Fibroblast of lung (primary cell): ENCODE measurements at regions not wholly inside any gene's neighbourhood (a gene's known extent, or its start where the extent isn't known, plus 50 kb on each side); places are given as distances from the start of the nearest gene placed in this dataset.

Experiments
- DNase-seq, 2 donors: peaks; one replicate each; pipeline versions ENCODE4 v3.0.0 to v3.0.0-alpha.2; 2010; ENCODE audit warnings: low read depth in 2 of 2
- H2AFZ ChIP-seq: 2 replicates; pipeline ENCODE4 v1.5.1; 2012; ENCODE audit warnings: low read length, control low read depth, inconsistent platforms
- H3K27ac ChIP-seq: 2 replicates; pipeline ENCODE4 v1.5.1; 2011; ENCODE audit warnings: low read length, control low read depth; ENCODE audit not compliant: insufficient read depth
- H3K27me3 ChIP-seq: 2 replicates; pipeline ENCODE4 v1.5.1; 2011; ENCODE audit warnings: mild to moderate bottlenecking, low read length; ENCODE audit not compliant: control insufficient read depth, insufficient read depth
- H3K36me3 ChIP-seq: 2 replicates; pipeline ENCODE4 v1.5.1; 2011; ENCODE audit warnings: low read length; ENCODE audit not compliant: control insufficient read depth, insufficient read depth
- H3K4me1 ChIP-seq: 2 replicates; pipeline ENCODE4 v1.5.1; 2011; ENCODE audit warnings: low read length; ENCODE audit not compliant: control insufficient read depth, insufficient read depth; ENCODE audit errors: extremely low read depth
- H3K4me2 ChIP-seq: 2 replicates; pipeline ENCODE4 v1.5.1; 2011; ENCODE audit warnings: low read length, control low read depth; ENCODE audit not compliant: insufficient read depth; ENCODE audit errors: extremely low read depth
- H3K4me3 ChIP-seq, 4 experiments: fragments of 200-600 bp in 1 of 4; sonication (generic) in 1 of 4; replicated peaks in 1 of 4; 2 replicates each; pipeline ENCODE4 v1.5.1; 2011 to 2016; ENCODE audit warnings: low read length in 4 of 4, low read depth in 3 of 4, mild to moderate bottlenecking in 3 of 4, control low read depth in 2 of 4, inconsistent platforms in 1 of 4, mixed read lengths in 1 of 4; ENCODE audit not compliant: insufficient read depth in 1 of 4; ENCODE audit errors: control extremely low read depth in 1 of 4
- H3K79me2 ChIP-seq: 2 replicates; pipeline ENCODE4 v1.5.1; 2012; ENCODE audit warnings: mild to moderate bottlenecking, low read length, inconsistent platforms; ENCODE audit not compliant: control insufficient read depth, insufficient read depth
- H3K9ac ChIP-seq: 2 replicates; pipeline ENCODE4 v1.5.1; 2011; ENCODE audit warnings: mild to moderate bottlenecking, low read length, control low read depth; ENCODE audit not compliant: insufficient read depth
- H3K9me3 ChIP-seq: 2 replicates; pipeline ENCODE4 v1.5.1; 2012; ENCODE audit warnings: low read depth, low read length; ENCODE audit not compliant: control insufficient read depth, insufficient read depth
- H4K20me1 ChIP-seq: 2 replicates; pipeline ENCODE4 v1.5.1; 2011; ENCODE audit warnings: low read length; ENCODE audit not compliant: control insufficient read depth, insufficient read depth; ENCODE audit errors: extremely low read depth
- EZH2 ChIP-seq: IDR thresholded peaks from 2 replicates; pipeline ENCODE4 v1.5.1; 2012; ENCODE audit warnings: low read length, control low read depth, mild to moderate bottlenecking; ENCODE audit errors: missing control alignments
- TF ChIP-seq, protein P1 (sequence below), 2 donors: IDR thresholded peaks in 1 of 2; conservative IDR thresholded peaks in 1 of 2; 1 replicate in 1 of 2; 2 replicates in 1 of 2; pipeline ENCODE4 v1.5.1; 2011 to 2012; ENCODE audit warnings: low read length in 2 of 2, control low read depth in 1 of 2, inconsistent platforms in 1 of 2, low read depth in 1 of 2, mild to moderate bottlenecking in 1 of 2

GRCh38 chr11:69388661-69389060, 92.8 kb upstream of the LINC01488 start:
- H3K79me2 ChIP-seq: no peaks in the 10 kb centered on the region
- no peak overlapping the region for H3K4me3 ChIP-seq
- no peak overlapping the region for H3K27ac ChIP-seq
- H3K4me1 ChIP-seq: no peaks in the 10 kb centered on the region
- no peaks in the 10 kb centered on the region for H4K20me1 ChIP-seq
- no peaks in the 10 kb centered on the region for H3K9me3 ChIP-seq
- H3K27me3 ChIP-seq: no peaks in the 10 kb centered on the region
- H3K36me3 ChIP-seq: no peaks in the 10 kb centered on the region
- H2AFZ ChIP-seq: no peak overlapping the region
- H3K4me2 ChIP-seq: no peak overlapping the region
- TF ChIP-seq EZH2: no peak
- TF ChIP-seq, protein P1, sequence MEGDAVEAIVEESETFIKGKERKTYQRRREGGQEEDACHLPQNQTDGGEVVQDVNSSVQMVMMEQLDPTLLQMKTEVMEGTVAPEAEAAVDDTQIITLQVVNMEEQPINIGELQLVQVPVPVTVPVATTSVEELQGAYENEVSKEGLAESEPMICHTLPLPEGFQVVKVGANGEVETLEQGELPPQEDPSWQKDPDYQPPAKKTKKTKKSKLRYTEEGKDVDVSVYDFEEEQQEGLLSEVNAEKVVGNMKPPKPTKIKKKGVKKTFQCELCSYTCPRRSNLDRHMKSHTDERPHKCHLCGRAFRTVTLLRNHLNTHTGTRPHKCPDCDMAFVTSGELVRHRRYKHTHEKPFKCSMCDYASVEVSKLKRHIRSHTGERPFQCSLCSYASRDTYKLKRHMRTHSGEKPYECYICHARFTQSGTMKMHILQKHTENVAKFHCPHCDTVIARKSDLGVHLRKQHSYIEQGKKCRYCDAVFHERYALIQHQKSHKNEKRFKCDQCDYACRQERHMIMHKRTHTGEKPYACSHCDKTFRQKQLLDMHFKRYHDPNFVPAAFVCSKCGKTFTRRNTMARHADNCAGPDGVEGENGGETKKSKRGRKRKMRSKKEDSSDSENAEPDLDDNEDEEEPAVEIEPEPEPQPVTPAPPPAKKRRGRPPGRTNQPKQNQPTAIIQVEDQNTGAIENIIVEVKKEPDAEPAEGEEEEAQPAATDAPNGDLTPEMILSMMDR (conservative IDR thresholded peaks at IDR 0.05 in 1 of 2, IDR thresholded peaks at IDR 0.05 in 1 of 2; ENCODE audit: low read depth in 1 of 2, low read length in 2 of 2): no peak
- no peak for DNase-seq
- H3K9ac ChIP-seq: no peak overlapping the region

DNA sequence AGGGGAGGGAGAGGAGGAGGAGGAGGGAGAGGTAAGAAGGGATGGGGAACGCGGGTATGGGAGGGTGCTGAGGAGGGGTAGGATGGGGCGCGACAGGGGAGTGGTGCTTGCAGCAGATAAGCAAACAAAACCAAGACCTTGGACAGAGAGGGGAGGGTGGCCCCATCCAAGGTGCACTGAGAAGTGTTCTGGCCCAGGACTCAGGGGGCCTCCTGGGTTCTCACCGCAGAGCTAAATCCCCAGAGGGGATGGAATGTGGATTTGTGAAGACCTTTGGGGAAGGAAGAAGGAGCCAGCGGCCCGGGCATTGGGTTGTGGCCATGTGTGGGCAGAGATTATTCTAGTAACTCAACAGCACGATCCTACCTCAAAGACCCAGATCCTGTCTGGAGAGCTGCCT, 90.9 kb upstream of the LINC01488 start:
- Histone ChIP-seq H2AFZ (no peak overlapping the region), H3K9me3 (no peaks in the 10 kb centered on the region), H3K4me1 (peaks cover 2% of the 10 kb centered on the region), H3K27me3 (no peaks in the 10 kb centered on the region), H3K9ac (no peak overlapping the region), H3K4me3 (no peak overlapping the region), H4K20me1 (no peaks in the 10 kb centered on the region), H3K27ac (no peak overlapping the region), H3K4me2 (no peak overlapping the region), H3K79me2 (no peaks in the 10 kb centered on the region), H3K36me3 (no peaks in the 10 kb centered on the region)
- TF ChIP-seq EZH2: no peak
- TF ChIP-seq, protein P1 (conservative IDR thresholded peaks at IDR 0.05 in 1 of 2, IDR thresholded peaks at IDR 0.05 in 1 of 2; ENCODE audit: low read depth in 1 of 2, low read length in 2 of 2): no peak
- no peak for DNase-seq

DNA sequence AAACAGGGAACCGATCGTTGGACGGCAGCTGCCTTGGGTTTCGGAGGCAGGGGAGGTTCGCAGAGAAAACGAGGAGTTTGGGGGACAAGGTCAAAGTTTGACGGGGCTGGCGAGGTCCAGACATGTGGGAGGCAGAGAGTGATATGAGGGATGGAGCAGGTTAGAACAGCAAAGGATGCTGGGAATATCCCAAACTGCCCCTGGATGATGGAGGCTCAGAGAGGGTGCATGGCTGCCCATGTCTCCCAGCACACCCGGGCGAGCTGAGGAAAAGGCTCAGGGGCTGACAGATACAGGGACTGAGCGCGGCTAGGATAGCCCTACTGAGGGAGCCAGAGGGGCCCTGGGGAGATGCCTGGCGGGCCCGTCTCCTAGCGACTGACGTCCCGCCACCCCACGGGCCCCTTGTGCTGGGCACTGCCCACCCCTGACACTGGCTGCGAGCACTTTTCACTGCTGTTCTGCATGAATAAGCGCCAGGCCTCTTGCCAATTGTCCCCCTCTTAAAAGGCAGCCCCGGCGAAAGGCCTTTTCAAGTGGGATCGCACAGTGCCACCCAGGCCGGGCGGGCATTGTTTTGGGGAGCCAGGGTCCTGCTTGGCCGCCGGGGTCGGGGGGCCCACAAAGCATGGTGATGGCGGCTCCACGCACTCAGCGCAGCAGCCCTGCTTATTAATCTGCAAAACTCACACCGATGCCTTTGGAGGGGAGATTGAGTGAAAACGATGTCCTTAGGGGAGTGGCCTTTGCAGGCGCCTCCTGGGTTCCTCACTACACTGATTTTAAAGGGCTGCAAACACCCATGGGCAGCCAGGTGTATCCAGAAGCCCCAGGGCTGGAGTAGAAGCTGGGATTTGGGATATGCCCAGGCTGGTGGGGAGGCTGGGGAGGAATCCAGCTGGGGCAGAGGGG, 90.0 kb upstream of the LINC01488 start:
- TF ChIP-seq EZH2: no peak
- TF ChIP-seq, protein P1 (conservative IDR thresholded peaks at IDR 0.05 in 1 of 2, IDR thresholded peaks at IDR 0.05 in 1 of 2; ENCODE audit: low read depth in 1 of 2, low read length in 2 of 2): no peak
- H3K9ac ChIP-seq: no peak overlapping the region
- no peaks in the 10 kb centered on the region for H3K79me2 ChIP-seq
- peaks cover 2% of the 10 kb centered on the region for H3K4me1 ChIP-seq
- no peaks in the 10 kb centered on the region for H3K27me3 ChIP-seq
- no peak overlapping the region for H3K4me2 ChIP-seq
- no peaks in the 10 kb centered on the region for H4K20me1 ChIP-seq
- no peaks in the 10 kb centered on the region for H3K36me3 ChIP-seq
- H2AFZ ChIP-seq: no peak overlapping the region
- H3K9me3 ChIP-seq: no peaks in the 10 kb centered on the region
- no peak for DNase-seq
- no peak overlapping the region for H3K4me3 ChIP-seq
- no peak overlapping the region for H3K27ac ChIP-seq
